ENCODE measurements at regions not wholly inside any gene's neighbourhood (a gene's known extent, or its start where the extent isn't known, plus 50 kb on each side); places are given as distances from the start of the nearest gene placed in this dataset.

GRCh38 chr1:76010802-76011201 is 63.7 kb upstream of the ST6GALNAC3 start:
- Histone ChIP-seq H3K27me3 (ENCODE audit: insufficient read depth, poor library complexity, severe bottlenecking) (peaks cover 2% of the 10 kb centered on the region), H3K27ac (replicated peaks) (no peak overlapping the region), H3K4me3 (replicated peaks; ENCODE audit: insufficient read depth, low read length) (no peak overlapping the region)
- no peak for DNase-seq (ENCODE audit: low read depth in 1 of 2, low spot score in 1 of 2)
- TF ChIP-seq GABPA (IDR thresholded peaks at IDR 0.05; ENCODE audit: low read depth) = no peak
- TF ChIP-seq CTCF (IDR thresholded peaks at IDR 0.05; ENCODE audit: insufficient read depth, low read length) = no peak
- TF ChIP-seq SPI1 (IDR thresholded peaks at IDR 0.05; ENCODE audit: borderline replicate concordance, low read depth) = no peak
- no peak for TF ChIP-seq REST (IDR thresholded peaks at IDR 0.05; ENCODE audit: insufficient replicate concordance, low read depth)
- no peak for TF ChIP-seq POLR2AphosphoS5 (IDR thresholded peaks at IDR 0.05; ENCODE audit: low read depth)

- DNase-seq (ENCODE audit: low read depth in 1 of 2, low spot score in 1 of 2) = no peak
- H3K4me3 ChIP-seq (replicated peaks; ENCODE audit: insufficient read depth, low read length) = no peak overlapping the region
- H3K27ac ChIP-seq (replicated peaks) = no peak overlapping the region
- peaks cover 2% of the 10 kb centered on the region for H3K27me3 ChIP-seq (ENCODE audit: insufficient read depth, poor library complexity, severe bottlenecking)
- TF ChIP-seq SPI1 (IDR thresholded peaks at IDR 0.05; ENCODE audit: borderline replicate concordance, low read depth) (no peak), GABPA (IDR thresholded peaks at IDR 0.05; ENCODE audit: low read depth) (no peak), REST (IDR thresholded peaks at IDR 0.05; ENCODE audit: insufficient replicate concordance, low read depth) (no peak), CTCF (IDR thresholded peaks at IDR 0.05; ENCODE audit: insufficient read depth, low read length) (no peak), POLR2AphosphoS5 (IDR thresholded peaks at IDR 0.05; ENCODE audit: low read depth) (no peak)
Observed at GRCh38 chr1:76012341-76013205, 62.0 kb upstream of the ST6GALNAC3 start.

GRCh38 chr1:76013206-76013581 is 61.4 kb upstream of the ST6GALNAC3 start:
- Histone ChIP-seq H3K4me3 (replicated peaks; ENCODE audit: insufficient read depth, low read length) (no peak overlapping the region), H3K27me3 (ENCODE audit: insufficient read depth, poor library complexity, severe bottlenecking) (peaks cover 2% of the 10 kb centered on the region), H3K27ac (replicated peaks) (no peak overlapping the region)
- TF ChIP-seq REST (IDR thresholded peaks at IDR 0.05; ENCODE audit: insufficient replicate concordance, low read depth) (no peak), CTCF (IDR thresholded peaks at IDR 0.05; ENCODE audit: insufficient read depth, low read length) (no peak), POLR2AphosphoS5 (IDR thresholded peaks at IDR 0.05; ENCODE audit: low read depth) (no peak), SPI1 (IDR thresholded peaks at IDR 0.05; ENCODE audit: borderline replicate concordance, low read depth) (no peak), GABPA (IDR thresholded peaks at IDR 0.05; ENCODE audit: low read depth) (no peak)
- DNase-seq (ENCODE audit: low read depth in 1 of 2, low spot score in 1 of 2) = no peak
